CD4-positive, CD25-positive, alpha-beta regulatory T cell (primary cell): ENCODE measurements at regions not wholly inside any gene's neighbourhood (a gene's known extent, or its start where the extent isn't known, plus 50 kb on each side); places are given as distances from the start of the nearest gene placed in this dataset.

Source experiments
- ATAC-seq, 2 donors: fragments of 150-1000 bp; cut with Tn5 transposase; one replicate each; pipeline ENCODE4 v1.10.0; 2021; ENCODE audit warnings: low read depth in 2 of 2, moderate number of reproducible peaks in 2 of 2, moderate library complexity in 1 of 2
- DNase-seq, 3 donors: peaks; one replicate each; pipeline versions ENCODE4 v3.0.0 to v3.0.0-alpha.2; 2012 to 2022; ENCODE audit warnings: mixed read lengths in 1 of 3
- H3K27ac ChIP-seq: one replicate; pipeline ENCODE4 v1.7.0; 2013; ENCODE audit warnings: mild to moderate bottlenecking, low read length; ENCODE audit not compliant: insufficient read depth, poor library complexity, severe bottlenecking
- H3K27me3 ChIP-seq: one replicate; pipeline ENCODE4 v1.7.0; 2013; ENCODE audit warnings: low read length; ENCODE audit not compliant: control insufficient read depth, insufficient read depth
- H3K36me3 ChIP-seq: one replicate; pipeline ENCODE4 v1.7.0; 2013; ENCODE audit warnings: mild to moderate bottlenecking, low read length, moderate library complexity; ENCODE audit not compliant: control insufficient read depth, insufficient read depth
- H3K4me1 ChIP-seq: 2 replicates; pipeline ENCODE4 v1.7.0; 2013; ENCODE audit warnings: mild to moderate bottlenecking, low read length; ENCODE audit not compliant: insufficient read depth, control insufficient read depth, poor library complexity, severe bottlenecking
- H3K4me3 ChIP-seq: one replicate; pipeline ENCODE4 v1.7.0; 2013; ENCODE audit warnings: low read depth, mild to moderate bottlenecking, low read length, moderate library complexity
- H3K9me3 ChIP-seq, 2 experiments: 1 replicate in 1 of 2; 2 replicates in 1 of 2; pipeline ENCODE4 v1.7.0; 2013; ENCODE audit warnings: low read length in 2 of 2, mild to moderate bottlenecking in 1 of 2, moderate library complexity in 1 of 2; ENCODE audit not compliant: control insufficient read depth in 2 of 2
- H3K27ac Mint-ChIP-seq, 3 donors: one replicate each; pipeline ENCODE4 v1.8.0; 2020 to 2022; ENCODE audit warnings: mild to moderate bottlenecking in 3 of 3, mixed read lengths in 3 of 3, moderate library complexity in 2 of 3
- H3K27me3 Mint-ChIP-seq: one replicate; pipeline ENCODE4 v1.8.0; 2022; ENCODE audit warnings: mild to moderate bottlenecking, mixed read lengths
- H3K36me3 Mint-ChIP-seq: one replicate; pipeline ENCODE4 v1.8.0; 2020; ENCODE audit warnings: mixed read lengths
- H3K4me1 Mint-ChIP-seq, 4 donors: one replicate each; pipeline ENCODE4 v1.8.0; 2020 to 2022; ENCODE audit warnings: mixed read lengths in 4 of 4, mild to moderate bottlenecking in 1 of 4
- H3K4me3 Mint-ChIP-seq, 4 donors: one replicate each; pipeline ENCODE4 v1.8.0; 2020 to 2022; ENCODE audit warnings: mild to moderate bottlenecking in 4 of 4, mixed read lengths in 4 of 4, moderate library complexity in 3 of 4
- H3K9me3 Mint-ChIP-seq, 7 donors: one replicate each; pipeline ENCODE4 v1.8.0; 2020 to 2022; ENCODE audit warnings: mixed read lengths in 7 of 7, mild to moderate bottlenecking in 3 of 7, moderate library complexity in 2 of 7

GRCh38 chr2:16320716-16321115 lies 344.9 kb downstream of the CYRIA start:
- no peaks in the 10 kb centered on the region for H3K27me3 ChIP-seq

GRCh38 chr2:16319551-16320121 lies 346.0 kb downstream of the CYRIA start:
- H3K9me3 ChIP-seq: no peaks in the 10 kb centered on the region
- no peak overlapping the region for H3K27ac Mint-ChIP-seq
- no peaks in the 10 kb centered on the region for H3K4me1 ChIP-seq
- H3K4me3 Mint-ChIP-seq: no peak overlapping the region
- H3K9me3 Mint-ChIP-seq: no peaks in the 10 kb centered on the region
- H3K4me3 ChIP-seq: no peak overlapping the region
- no peaks in the 10 kb centered on the region for H3K4me1 Mint-ChIP-seq
- DNase-seq: no peak
- H3K27me3 ChIP-seq: no peaks in the 10 kb centered on the region
- no peaks in the 10 kb centered on the region for H3K36me3 Mint-ChIP-seq
- H3K27me3 Mint-ChIP-seq: peaks cover 5% of the 10 kb centered on the region
- no peak for ATAC-seq
- no peak overlapping the region for H3K27ac ChIP-seq
- no peaks in the 10 kb centered on the region for H3K36me3 ChIP-seq

More at GRCh38 chr2:16320716-16321115, 344.9 kb downstream of the CYRIA start:
- DNase-seq (no peak), ATAC-seq (no peak)
- no peak overlapping the region for H3K4me3 ChIP-seq
- Mint-ChIP-seq H3K36me3 (no peaks in the 10 kb centered on the region), H3K27me3 (peaks cover 5% of the 10 kb centered on the region), H3K27ac (no peak overlapping the region), H3K9me3 (no peaks in the 10 kb centered on the region), H3K4me1 (no peaks in the 10 kb centered on the region), H3K4me3 (no peak overlapping the region)
- H3K36me3 ChIP-seq: no peaks in the 10 kb centered on the region
- no peaks in the 10 kb centered on the region for H3K9me3 ChIP-seq
- no peaks in the 10 kb centered on the region for H3K4me1 ChIP-seq
- H3K27ac ChIP-seq: no peak overlapping the region

DNA sequence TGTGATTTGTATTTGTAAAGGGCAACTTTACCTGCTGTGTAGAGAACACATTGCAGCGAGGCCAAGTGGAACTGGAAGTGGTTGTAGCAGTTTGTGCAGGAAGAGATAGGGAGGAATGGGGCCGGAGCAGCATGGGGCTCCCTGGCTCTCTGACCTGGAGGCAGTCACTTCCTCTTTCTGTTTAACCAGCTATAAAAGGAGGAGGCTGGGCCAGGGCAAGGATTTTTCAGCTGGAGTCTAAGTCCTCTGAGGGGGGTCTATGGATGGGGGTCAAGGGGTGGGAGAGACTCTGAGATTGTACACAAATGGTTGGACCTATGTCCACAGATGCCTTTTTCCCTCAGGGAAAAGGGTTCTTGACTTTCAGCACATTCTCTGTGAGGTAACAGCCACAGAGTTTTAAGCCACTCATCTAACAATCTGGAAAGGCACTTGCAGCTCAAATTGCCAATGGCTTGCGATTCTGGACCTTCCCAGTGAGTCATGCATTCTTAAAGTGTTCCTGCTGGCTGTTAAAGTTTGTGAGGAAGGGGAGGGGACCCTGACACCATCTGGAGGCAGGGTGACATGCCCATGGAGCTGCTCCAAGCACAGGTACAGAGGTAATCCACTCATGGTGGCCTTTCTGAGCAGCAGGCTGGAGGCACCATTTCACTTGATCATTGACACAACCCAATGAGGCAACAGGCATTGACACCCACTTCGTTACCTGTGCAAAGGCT lies 347.0 kb downstream of the CYRIA start:
- Histone ChIP-seq H3K36me3 (no peaks in the 10 kb centered on the region), H3K4me3 (no peak overlapping the region), H3K27me3 (no peaks in the 10 kb centered on the region), H3K4me1 (no peaks in the 10 kb centered on the region), H3K9me3 (no peaks in the 10 kb centered on the region), H3K27ac (no peak overlapping the region)
- no peak overlapping the region for H3K4me3 Mint-ChIP-seq
- peak overlapping the region in 1 of 3 donors; percentile 26 for H3K27ac Mint-ChIP-seq
- ATAC-seq (no peak), DNase-seq (no peak)
- H3K36me3 Mint-ChIP-seq: no peaks in the 10 kb centered on the region
- H3K4me1 Mint-ChIP-seq: no peaks in the 10 kb centered on the region
- H3K9me3 Mint-ChIP-seq: peaks cover 0 to 3% (median 0%) of the 10 kb centered on the region in 7 donors
- H3K27me3 Mint-ChIP-seq: peaks cover 3% of the 10 kb centered on the region

DNA sequence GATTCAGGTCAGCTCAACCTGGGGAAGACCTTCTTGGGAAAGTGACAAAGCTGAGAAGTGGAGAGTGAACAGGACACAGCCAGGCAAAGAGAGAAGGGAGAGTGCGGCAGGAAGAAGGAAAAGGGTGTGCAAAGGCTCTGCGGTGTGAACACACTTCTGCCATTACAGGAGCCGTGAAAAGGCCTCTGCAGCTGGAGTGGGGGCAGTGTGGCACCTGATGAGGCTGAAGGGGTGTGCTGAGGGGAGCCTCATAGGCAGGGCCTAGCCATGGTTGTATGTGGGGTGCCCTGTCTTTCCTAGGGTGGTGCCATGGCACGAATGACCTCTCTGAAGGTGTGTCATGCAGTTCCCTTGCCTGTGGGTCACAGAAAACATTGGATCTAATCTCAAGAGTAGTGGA lies 347.6 kb downstream of the CYRIA start:
- DNase-seq (no peak), ATAC-seq (no peak)
- Mint-ChIP-seq H3K4me1 (no peaks in the 10 kb centered on the region), H3K36me3 (no peaks in the 10 kb centered on the region), H3K4me3 (no peak overlapping the region), H3K27me3 (no peaks in the 10 kb centered on the region), H3K27ac (peak overlapping the region in 1 of 3 donors; percentile 26), H3K9me3 (peaks cover 0 to 3% (median 0%) of the 10 kb centered on the region in 7 donors)
- Histone ChIP-seq H3K9me3 (no peaks in the 10 kb centered on the region), H3K36me3 (no peaks in the 10 kb centered on the region), H3K4me1 (no peaks in the 10 kb centered on the region), H3K27ac (no peak overlapping the region), H3K27me3 (no peaks in the 10 kb centered on the region), H3K4me3 (no peak overlapping the region)

GRCh38 chr2:16317211-16317830 lies 348.3 kb downstream of the CYRIA start:
- H3K4me1 Mint-ChIP-seq: no peaks in the 10 kb centered on the region
- DNase-seq (no peak), ATAC-seq (no peak)
- no peaks in the 10 kb centered on the region for H3K36me3 Mint-ChIP-seq
- Histone ChIP-seq H3K4me3 (no peak overlapping the region), H3K27me3 (no peaks in the 10 kb centered on the region), H3K36me3 (no peaks in the 10 kb centered on the region), H3K4me1 (no peaks in the 10 kb centered on the region), H3K9me3 (no peaks in the 10 kb centered on the region), H3K27ac (no peak overlapping the region)
- H3K27ac Mint-ChIP-seq: no peak overlapping the region
- H3K4me3 Mint-ChIP-seq: no peak overlapping the region
- no peaks in the 10 kb centered on the region for H3K27me3 Mint-ChIP-seq
- H3K9me3 Mint-ChIP-seq: peaks cover 0 to 3% (median 0%) of the 10 kb centered on the region in 7 donors

DNA sequence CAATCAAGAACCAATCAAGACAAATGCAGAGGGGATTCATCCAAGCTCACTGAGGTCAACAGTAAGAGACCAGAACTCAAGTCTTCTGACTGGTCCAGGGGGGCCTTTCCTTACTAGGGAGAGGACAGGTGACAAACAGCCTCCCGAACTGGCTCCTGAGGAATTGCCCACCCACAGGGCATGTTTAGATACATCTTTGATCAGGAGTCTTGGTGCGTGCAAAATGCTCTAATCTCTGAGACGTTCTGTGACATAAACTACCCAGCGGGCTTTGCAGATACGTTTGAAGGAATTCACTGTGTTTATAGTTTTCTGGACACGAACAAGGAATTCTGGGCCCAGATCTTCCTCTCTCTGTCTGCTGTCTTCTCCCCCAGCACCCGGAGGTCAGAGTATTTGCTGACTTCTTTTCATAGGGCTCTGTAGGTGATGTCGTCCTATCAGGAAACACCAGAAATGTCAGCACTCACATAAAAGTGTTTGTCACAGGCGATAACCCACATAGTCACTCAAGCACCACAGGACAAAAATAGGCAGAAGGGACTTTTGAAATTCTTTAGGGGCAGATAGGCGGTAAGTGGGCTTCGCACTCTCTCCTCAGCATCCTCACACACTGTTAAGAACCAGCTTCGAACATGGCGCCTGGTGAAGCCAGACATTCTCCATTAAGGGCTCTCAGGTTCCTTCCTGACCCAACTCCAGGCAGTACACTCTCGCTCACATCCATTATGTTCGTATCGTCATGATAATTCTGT lies 349.0 kb downstream of the CYRIA start:
- no peak overlapping the region for H3K27ac ChIP-seq
- H3K36me3 ChIP-seq: no peaks in the 10 kb centered on the region
- no peak for ATAC-seq
- Mint-ChIP-seq H3K4me1 (no peaks in the 10 kb centered on the region), H3K27me3 (no peaks in the 10 kb centered on the region), H3K4me3 (no peak overlapping the region), H3K36me3 (no peaks in the 10 kb centered on the region), H3K27ac (no peak overlapping the region), H3K9me3 (peaks cover 0 to 3% (median 0%) of the 10 kb centered on the region in 7 donors)
- no peaks in the 10 kb centered on the region for H3K9me3 ChIP-seq
- no peaks in the 10 kb centered on the region for H3K27me3 ChIP-seq
- no peak for DNase-seq
- H3K4me3 ChIP-seq: no peak overlapping the region
- H3K4me1 ChIP-seq: no peaks in the 10 kb centered on the region

DNA sequence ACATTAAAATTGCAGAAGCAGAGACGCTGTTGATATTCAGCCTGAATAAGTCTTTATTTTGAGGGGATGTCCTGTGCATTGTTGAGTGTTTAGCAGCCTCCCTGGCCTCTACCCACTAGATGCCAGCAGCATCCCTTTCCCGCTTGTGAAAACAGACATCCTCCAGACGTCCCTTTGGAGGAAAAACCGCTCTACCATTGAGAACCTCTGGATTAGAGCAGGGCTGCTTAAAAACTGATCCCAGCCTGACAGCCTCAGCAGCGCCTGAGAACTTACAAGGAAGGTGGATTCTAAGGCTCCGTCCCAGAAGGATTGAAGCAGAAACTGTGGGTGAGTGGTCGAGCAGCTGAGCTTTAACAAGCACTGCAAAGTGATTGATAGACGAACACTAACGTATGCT lies 349.7 kb downstream of the CYRIA start:
- H3K4me1 Mint-ChIP-seq: no peaks in the 10 kb centered on the region
- Histone ChIP-seq H3K9me3 (no peaks in the 10 kb centered on the region), H3K27me3 (no peaks in the 10 kb centered on the region), H3K27ac (no peak overlapping the region), H3K4me3 (no peak overlapping the region), H3K36me3 (no peaks in the 10 kb centered on the region), H3K4me1 (no peaks in the 10 kb centered on the region)
- H3K4me3 Mint-ChIP-seq: no peak overlapping the region
- DNase-seq: no peak
- peaks cover 0 to 7% (median 0%) of the 10 kb centered on the region in 7 donors for H3K9me3 Mint-ChIP-seq
- no peak overlapping the region for H3K27ac Mint-ChIP-seq
- H3K36me3 Mint-ChIP-seq: no peaks in the 10 kb centered on the region
- no peaks in the 10 kb centered on the region for H3K27me3 Mint-ChIP-seq
- no peak for ATAC-seq
